Dedifferentiated amniotic fluid mesenchymal stem cell (primary cell): ENCODE measurements at regions not wholly inside any gene's neighbourhood (a gene's known extent, or its start where the extent isn't known, plus 50 kb on each side); places are given as distances from the start of the nearest gene placed in this dataset.
"Not testable (repeated sequence)": the region's sequence is repeated elsewhere in the genome, so short reads cannot be mapped to it uniquely, and the experiment has no call there.

Source experiments
- DNase-seq: peaks from one replicate; pipeline ENCODE4 v3.0.0-alpha.2; 2016; ENCODE audit errors: extremely low spot score

DNA sequence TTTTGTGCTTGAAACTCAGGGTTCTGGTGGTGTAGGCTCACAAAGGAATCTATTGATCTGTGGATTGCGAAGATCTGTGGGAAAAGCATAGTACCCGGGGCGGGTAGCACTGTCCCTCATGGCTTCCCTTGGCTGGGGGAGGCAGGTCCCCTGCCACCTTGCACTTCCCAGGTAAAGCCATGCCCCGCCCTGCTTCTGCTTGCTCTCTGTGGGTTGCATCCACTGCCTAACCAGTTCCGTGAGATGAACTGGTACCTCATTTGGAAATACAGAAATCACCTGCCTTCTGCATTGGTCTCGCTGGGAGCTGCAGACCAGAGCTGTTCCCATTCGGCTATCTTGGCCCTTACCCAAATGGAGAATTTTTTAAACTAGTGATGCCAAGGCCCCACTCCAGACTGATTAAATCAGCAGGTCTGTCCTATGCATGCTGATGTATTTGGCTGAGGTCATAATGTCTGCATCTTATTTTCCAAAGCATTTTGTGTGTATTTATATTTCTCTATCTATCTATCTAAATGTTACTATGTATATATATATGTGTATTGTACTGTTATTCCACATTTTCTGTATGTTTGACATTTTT lies 65.5 kb upstream of the SLC7A14 start:
- DNase-seq = no peak

- DNase-seq = not testable (repeated sequence)
Measured at GRCh38 chr3:170650557-170650956, 64.7 kb upstream of the SLC7A14 start.

DNA sequence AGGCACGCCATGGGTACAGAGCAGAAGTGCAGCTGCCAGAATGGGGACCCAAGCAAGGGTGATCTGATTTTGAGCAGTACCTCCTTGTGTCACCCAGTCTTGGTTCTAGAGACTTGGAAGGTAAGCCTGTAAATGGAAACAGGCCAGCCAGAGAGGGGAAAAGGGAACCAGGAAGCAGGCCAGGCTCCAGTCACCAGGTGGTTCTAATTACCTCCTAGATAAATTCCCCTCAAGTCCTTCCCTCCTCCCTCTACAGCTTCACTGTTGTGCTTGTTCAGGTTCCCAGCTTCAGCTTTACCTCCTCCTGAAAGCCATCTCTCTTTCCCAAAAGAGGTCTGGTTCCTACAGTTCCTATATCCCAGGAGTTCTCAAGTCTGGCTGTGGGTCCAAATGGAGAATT lies 58.8 kb upstream of the SLC7A14 start:
- peak; percentile 16 for DNase-seq

- no peak for DNase-seq
Measured at GRCh38 chr3:170643831-170644230, 58.0 kb upstream of the SLC7A14 start.

DNA sequence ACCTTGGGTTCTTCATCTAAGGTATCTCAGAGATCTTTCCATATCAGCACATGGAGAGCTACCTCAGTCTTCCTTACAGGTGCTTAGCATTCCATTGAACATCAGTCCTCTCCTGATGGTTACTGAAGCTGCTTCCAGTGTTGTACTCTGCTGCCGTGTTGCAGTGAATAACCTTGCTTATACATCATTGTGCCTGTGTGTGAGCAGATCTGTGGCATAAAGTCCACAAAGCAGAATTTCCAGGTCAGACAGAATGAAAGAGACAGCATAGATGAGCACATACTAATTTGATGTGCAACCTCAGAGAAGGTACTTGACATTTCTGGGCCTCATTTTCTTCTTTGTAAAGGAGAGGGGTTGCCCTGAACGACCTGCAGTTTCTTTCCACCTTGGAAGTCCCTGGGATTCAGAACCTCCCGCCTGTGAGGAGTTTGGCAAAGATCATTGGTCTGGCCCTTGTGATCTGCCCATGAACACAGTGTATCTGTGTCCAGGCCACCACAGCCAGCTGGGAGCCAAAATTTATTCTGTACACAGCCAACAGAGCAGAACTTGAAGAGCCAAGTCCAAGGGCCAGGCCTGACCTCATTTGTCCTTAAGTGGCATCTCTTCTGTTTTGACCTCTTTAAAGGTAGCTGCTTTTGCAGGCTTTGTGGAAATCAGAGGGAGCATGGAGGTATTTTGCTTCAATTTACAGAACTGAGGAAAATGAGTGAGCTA lies 57.2 kb upstream of the SLC7A14 start:
- no peak for DNase-seq

DNA sequence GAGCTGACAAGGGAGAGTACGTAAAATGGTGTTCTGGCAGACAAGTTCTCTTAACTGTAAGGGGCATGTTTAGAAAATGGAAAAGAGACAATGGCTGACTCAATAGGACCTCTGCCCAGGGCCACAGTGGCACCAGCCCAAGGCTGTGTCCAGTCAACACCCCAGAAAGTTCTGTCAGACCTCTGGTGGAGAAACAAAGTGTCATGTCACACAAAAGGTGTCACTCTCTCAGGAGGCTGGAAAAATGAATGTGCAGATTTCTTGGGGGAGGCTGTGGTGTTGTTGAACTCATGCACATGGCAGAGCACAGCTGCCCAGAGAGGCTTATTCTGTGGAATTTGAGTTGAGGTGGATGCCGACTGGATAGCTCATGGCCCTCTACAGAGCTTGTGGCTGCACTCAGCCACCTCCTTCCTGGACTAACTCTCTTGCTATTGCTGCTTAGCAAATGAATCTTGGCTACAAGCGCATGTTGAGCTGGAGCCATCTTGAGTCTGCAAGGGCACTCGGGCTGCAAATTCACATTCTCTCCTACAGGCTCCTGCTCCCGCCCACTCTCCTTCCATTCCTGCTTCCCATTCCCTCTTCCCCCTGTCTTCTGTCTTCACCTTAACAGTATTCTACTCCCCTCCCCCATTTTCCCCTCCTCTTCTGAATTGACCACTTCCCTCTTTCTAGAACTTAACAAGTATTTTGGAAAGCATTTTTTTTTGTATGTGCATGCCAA lies 55.8 kb upstream of the SLC7A14 start:
- no peak for DNase-seq

- DNase-seq = no peak
Measured at GRCh38 chr3:170640737-170641171, 54.9 kb upstream of the SLC7A14 start.

DNA sequence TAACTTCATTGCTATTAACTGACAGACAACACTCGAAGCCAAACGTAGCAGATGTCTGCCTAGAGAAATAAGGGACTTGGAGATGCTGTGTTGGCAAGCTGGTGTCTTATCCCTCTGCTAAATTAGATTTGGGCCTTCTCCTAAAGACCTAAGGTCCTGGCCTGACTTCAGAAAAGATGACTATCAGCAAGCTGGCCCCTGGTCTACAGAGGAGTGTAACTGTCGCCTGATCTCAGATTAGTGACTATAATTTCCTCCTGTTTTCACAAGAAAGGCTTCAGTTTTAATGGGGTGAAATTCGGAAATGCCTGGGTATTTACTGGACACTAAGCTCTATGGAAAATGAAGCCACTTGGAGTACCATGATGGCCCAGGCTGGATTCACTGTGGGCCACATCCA lies 53.1 kb upstream of the SLC7A14 start:
- no peak for DNase-seq

DNA sequence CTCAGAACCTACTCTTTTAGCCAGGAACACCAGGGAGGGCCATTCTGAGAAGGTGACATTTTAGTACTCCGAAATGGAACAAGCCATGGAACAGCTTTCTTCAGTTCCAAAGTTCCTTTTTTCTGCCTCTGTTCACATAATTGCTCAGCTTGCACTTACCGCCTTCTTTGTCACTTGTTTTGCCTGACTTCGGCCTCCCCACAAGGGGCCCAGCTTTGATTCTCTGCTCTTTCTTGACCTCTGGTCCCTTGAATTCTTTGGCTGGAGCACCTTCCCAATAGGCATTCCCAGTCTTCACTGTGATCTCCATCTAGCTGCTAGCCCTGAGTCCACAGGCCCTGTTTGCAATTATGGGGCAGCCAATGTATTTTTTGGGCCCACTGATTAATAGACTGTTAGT lies 51.4 kb upstream of the SLC7A14 start:
- DNase-seq = no peak

DNA sequence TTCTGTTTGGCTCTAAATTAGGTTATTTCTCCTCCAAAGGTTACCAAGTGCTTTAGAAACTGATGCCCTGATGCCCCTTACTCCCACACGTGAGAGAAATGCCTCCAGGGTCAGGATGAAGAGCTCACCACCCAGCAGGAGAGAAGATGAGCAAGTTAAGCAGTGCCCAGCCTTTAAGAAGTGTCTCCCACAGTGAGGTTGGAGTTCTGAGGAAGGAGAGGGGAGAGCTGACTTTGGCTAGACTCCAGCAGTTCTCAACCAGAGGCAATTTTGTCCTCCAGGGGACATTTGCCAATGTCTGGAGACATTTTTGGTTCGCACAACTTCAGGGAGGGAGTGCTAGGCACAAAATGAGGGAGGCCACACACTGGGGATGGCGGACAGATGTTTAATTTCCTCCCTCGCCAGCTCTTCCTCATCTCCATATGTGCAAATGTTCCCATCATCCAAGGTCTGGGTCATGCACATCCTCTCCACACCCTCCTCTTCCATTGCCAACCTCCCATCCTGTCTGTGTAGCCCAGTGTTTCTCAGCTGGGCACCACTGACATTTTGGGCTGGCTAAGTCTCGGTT lies 50.6 kb upstream of the SLC7A14 start:
- DNase-seq = no peak
